ENCODE measurements at regions not wholly inside any gene's neighbourhood (a gene's known extent, or its start where the extent isn't known, plus 50 kb on each side); places are given as distances from the start of the nearest gene placed in this dataset.

GRCh38 chr11:122319691-122320620, 203.9 kb upstream of the BLID start:
- Histone ChIP-seq H2BK5ac (ENCODE audit: low read depth, low read length) (no peak overlapping the region), H3K4me1 (replicated peaks in 1 of 4; ENCODE audit: control insufficient read depth in 3 of 4, insufficient read depth in 4 of 4, low read length in 3 of 4) (peaks cover 2 to 5% (median 4%) of the 10 kb centered on the region in 4 experiments; a peak in 6 of 7 replicates), H3K27ac (ENCODE audit: low read depth, low read length) (no peak overlapping the region), H4K20me1 (replicated peaks in 1 of 2; ENCODE audit: control insufficient read depth in 1 of 2, insufficient read depth in 2 of 2, low read length in 2 of 2) (no peaks in the 10 kb centered on the region), H2AFZ (ENCODE audit: low read length) (no peak overlapping the region), H3K9ac (replicated peaks in 1 of 4; ENCODE audit: extremely low read depth in 1 of 4, low read depth in 3 of 4, low read length in 3 of 4) (no peak overlapping the region), H3K4me3 (ENCODE audit: extremely low read depth in 1 of 4, insufficient read depth in 2 of 4, low read depth in 3 of 4, low read length in 4 of 4) (no peak overlapping the region), H3K79me1 (ENCODE audit: low read depth, low read length) (no peaks in the 10 kb centered on the region), H3K56ac (replicated peaks; ENCODE audit: insufficient read length, low read depth, low read length) (no peak overlapping the region), H3K4ac (replicated peaks; ENCODE audit: insufficient read length, low read depth, low read length) (no peak overlapping the region), H3K23ac (ENCODE audit: insufficient read length) (no peak overlapping the region), H2BK12ac (ENCODE audit: low read depth, low read length) (no peak overlapping the region), H2BK15ac (ENCODE audit: low read length) (no peak overlapping the region), H3K18ac (ENCODE audit: extremely low read depth, low read length) (no peak overlapping the region), H2AK5ac (ENCODE audit: low read depth, low read length) (no peak overlapping the region), H4K5ac (ENCODE audit: insufficient read length, low read depth, low read length) (no peak overlapping the region), H4K91ac (replicated peaks; ENCODE audit: insufficient read length, low read length) (no peak overlapping the region), H2BK120ac (replicated peaks; ENCODE audit: low read depth, low read length) (no peak overlapping the region), H3K79me2 (ENCODE audit: control insufficient read depth in 1 of 2, insufficient read depth in 2 of 2, low read length in 2 of 2) (no peaks in the 10 kb centered on the region), H3K23me2 (ENCODE audit: low read depth, low read length) (no peaks in the 10 kb centered on the region), H4K8ac (ENCODE audit: extremely low read depth, insufficient read depth, low read length) (no peak overlapping the region), H2BK20ac (ENCODE audit: low read length) (no peak overlapping the region), H3K27me3 (replicated peaks in 1 of 4; ENCODE audit: control insufficient read depth in 3 of 4, extremely low read depth in 1 of 4, insufficient read depth in 3 of 4, low read length in 3 of 4) (peaks cover 0 to 2% (median 0%) of the 10 kb centered on the region in 4 experiments; a peak in 1 of 7 replicates), H3K9me3 (ENCODE audit: insufficient read depth in 2 of 2, low read depth in 1 of 2, low read length in 1 of 2) (no peaks in the 10 kb centered on the region), H3K14ac (ENCODE audit: insufficient read length) (no peak overlapping the region), H3K36me3 (ENCODE audit: control insufficient read depth in 2 of 4, insufficient read depth in 4 of 4, low read length in 3 of 4) (no peaks in the 10 kb centered on the region), H3K4me2 (ENCODE audit: insufficient read depth in 1 of 2, low read depth in 2 of 2, low read length in 2 of 2) (no peak overlapping the region)
- ChIA-PET CTCF (ENCODE audit: partially characterized antibody) (no interaction called here), POLR2A (ENCODE audit: partially characterized antibody) (no interaction called here)
- FAIRE-seq (no peak), DNase-seq (ENCODE audit: low read depth in 1 of 2, low spot score in 2 of 2) (no peak)
- WGBS, 2 experiments (ENCODE audit: extremely low coverage in 1 of 2, insufficient coverage in 1 of 2, insufficient read length in 1 of 2, insufficient replicate concordance in 2 of 2, low coverage in 1 of 2, low lambda C conversion rate in 2 of 2, missing lambda C conversion rate in 1 of 2) = 84% methylated on average over 8 of the region's 8 CpGs; no CpG with 5 or more reads in 1 of the 2 experiments
- TF ChIP-seq SP4 (IDR thresholded peaks at IDR 0.05; ENCODE audit: low read length) (no peak), KDM4A (IDR thresholded peaks at IDR 0.05; ENCODE audit: low read depth, low read length, severe bottlenecking) (no peak), POU5F1 (IDR thresholded peaks at IDR 0.05; ENCODE audit: low read depth, low read length) (no peak)
- TF ChIP-seq, protein P1, sequence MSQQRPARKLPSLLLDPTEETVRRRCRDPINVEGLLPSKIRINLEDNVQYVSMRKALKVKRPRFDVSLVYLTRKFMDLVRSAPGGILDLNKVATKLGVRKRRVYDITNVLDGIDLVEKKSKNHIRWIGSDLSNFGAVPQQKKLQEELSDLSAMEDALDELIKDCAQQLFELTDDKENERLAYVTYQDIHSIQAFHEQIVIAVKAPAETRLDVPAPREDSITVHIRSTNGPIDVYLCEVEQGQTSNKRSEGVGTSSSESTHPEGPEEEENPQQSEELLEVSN (IDR thresholded peaks at IDR 0.05) = peak; percentile 60; the same call in 1 of the 2 replicates

Measured in H1 (cell line).